DND-41 (cell line): ENCODE measurements at regions not wholly inside any gene's neighbourhood (a gene's known extent, or its start where the extent isn't known, plus 50 kb on each side); places are given as distances from the start of the nearest gene placed in this dataset.

ENCODE experiments used
- EZH2 ChIP-seq: IDR thresholded peaks from 3 replicates; pipeline ENCODE4 v1.6.1; 2012; ENCODE audit warnings: borderline replicate concordance, low read depth, mild to moderate bottlenecking, moderate library complexity, low read length, inconsistent platforms; ENCODE audit not compliant: severe bottlenecking
- TF ChIP-seq, protein P1 (sequence below): IDR thresholded peaks from 2 replicates; pipeline ENCODE4 v1.5.1; 2012; ENCODE audit warnings: borderline replicate concordance, low read length, moderate library complexity, mild to moderate bottlenecking; ENCODE audit not compliant: poor library complexity, severe bottlenecking; ENCODE audit errors: extremely low read depth

DNA sequence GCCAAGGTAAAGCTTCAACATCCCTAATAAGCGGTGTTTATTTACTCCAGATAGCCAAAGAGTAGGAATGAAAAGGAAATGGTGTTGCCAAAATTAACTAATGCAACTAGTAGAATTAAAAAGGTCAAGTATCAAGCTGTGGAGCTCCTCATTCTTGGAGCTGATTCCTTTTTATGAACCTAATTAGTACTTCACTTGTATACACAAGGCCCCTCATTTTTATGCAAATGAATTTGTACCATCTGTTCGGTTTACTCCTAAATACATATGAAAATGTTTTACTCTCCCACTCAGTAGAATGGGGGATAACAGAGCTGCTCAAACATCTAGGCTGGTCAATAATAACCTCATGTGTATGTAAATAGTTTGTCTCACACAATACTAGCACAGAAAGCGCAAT is 426.4 kb upstream of the LUZP2 start:
- TF ChIP-seq, protein P1, sequence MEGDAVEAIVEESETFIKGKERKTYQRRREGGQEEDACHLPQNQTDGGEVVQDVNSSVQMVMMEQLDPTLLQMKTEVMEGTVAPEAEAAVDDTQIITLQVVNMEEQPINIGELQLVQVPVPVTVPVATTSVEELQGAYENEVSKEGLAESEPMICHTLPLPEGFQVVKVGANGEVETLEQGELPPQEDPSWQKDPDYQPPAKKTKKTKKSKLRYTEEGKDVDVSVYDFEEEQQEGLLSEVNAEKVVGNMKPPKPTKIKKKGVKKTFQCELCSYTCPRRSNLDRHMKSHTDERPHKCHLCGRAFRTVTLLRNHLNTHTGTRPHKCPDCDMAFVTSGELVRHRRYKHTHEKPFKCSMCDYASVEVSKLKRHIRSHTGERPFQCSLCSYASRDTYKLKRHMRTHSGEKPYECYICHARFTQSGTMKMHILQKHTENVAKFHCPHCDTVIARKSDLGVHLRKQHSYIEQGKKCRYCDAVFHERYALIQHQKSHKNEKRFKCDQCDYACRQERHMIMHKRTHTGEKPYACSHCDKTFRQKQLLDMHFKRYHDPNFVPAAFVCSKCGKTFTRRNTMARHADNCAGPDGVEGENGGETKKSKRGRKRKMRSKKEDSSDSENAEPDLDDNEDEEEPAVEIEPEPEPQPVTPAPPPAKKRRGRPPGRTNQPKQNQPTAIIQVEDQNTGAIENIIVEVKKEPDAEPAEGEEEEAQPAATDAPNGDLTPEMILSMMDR = no peak
- no peak for TF ChIP-seq EZH2
